ENCODE measurements at regions not wholly inside any gene's neighbourhood (a gene's known extent, or its start where the extent isn't known, plus 50 kb on each side); places are given as distances from the start of the nearest gene placed in this dataset.

GRCh38 chr1:103344930-103345329 lies 180.6 kb upstream of the RNPC3 start:
- no peak for TF ChIP-seq CTCF (IDR thresholded peaks at IDR 0.05)

DNA sequence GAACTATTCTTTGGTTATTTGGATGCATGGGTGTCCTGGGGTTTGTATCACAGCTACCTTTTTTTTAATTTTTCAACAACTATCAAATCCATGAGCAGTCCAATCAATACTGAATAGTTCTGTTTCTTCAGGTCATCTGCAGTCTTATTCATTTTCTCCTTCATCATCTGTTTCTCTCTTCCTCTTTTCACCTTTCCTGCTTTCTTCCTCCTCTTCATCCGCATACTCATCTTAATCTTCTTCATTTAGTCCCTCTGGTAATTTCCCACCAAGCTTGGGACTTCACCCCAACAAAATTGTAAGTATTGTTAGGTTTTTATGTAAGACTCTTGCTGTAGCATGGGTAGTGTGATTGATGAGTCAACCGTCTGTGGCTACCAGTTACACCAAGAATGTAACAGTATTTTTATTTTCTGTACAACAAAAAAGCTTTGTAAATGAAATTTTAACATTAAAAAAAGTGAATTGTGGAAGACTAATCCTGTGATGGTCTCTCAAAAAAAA lies 184.1 kb upstream of the RNPC3 start:
- no peak for TF ChIP-seq CTCF (IDR thresholded peaks at IDR 0.05)

- TF ChIP-seq CTCF (IDR thresholded peaks at IDR 0.05): no peak
Measured at GRCh38 chr1:103337779-103338178, 187.7 kb upstream of the RNPC3 start.

GRCh38 chr1:103336408-103336807 lies 189.1 kb upstream of the RNPC3 start:
- TF ChIP-seq CTCF (IDR thresholded peaks at IDR 0.05): no peak

DNA sequence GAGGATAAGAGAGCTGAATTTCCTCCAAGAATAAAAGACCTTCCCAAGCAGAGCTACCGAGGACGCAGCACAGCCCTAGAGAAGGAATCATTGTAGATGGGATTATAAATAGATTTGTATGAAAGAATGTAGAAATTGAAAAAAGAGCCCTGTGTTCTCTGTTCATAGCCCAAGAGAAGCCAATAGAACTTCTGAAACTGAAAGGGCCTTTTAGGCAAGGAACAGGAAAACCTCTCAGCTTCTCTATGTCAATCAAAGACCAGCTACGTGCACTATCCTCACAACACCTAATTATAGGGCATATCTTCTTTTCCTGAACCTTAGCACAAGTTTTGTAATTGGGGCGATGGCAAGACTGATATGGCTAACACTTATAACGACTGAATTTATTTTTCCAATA lies 192.4 kb upstream of the RNPC3 start:
- no peak for TF ChIP-seq CTCF (IDR thresholded peaks at IDR 0.05)

GRCh38 chr1:103327054-103327719 lies 198.3 kb upstream of the RNPC3 start:
- TF ChIP-seq CTCF (IDR thresholded peaks at IDR 0.05): no peak

GRCh38 chr1:103326595-103326994 lies 198.9 kb upstream of the RNPC3 start:
- no peak for TF ChIP-seq CTCF (IDR thresholded peaks at IDR 0.05)

- no peak for TF ChIP-seq CTCF (IDR thresholded peaks at IDR 0.05)
Measured at GRCh38 chr1:103309786-103310185, 201.5 kb upstream of the COL11A1 start.
